ENCODE measurements at regions not wholly inside any gene's neighbourhood (a gene's known extent, or its start where the extent isn't known, plus 50 kb on each side); places are given as distances from the start of the nearest gene placed in this dataset.

GRCh38 chr10:108051218-108051617 lies 886.7 kb upstream of the SORCS1 start:
- TF ChIP-seq SUZ12 (IDR thresholded peaks at IDR 0.05; ENCODE audit: low read length): no peak
- TF ChIP-seq CTCF (IDR thresholded peaks at IDR 0.05; ENCODE audit: control extremely low read depth in 1 of 3, insufficient read depth in 1 of 3, low read depth in 1 of 3, low read length in 3 of 3): no peak
- TF ChIP-seq TAF1 (IDR thresholded peaks at IDR 0.05; ENCODE audit: low read depth, low read length): no peak
- TF ChIP-seq TCF12 (IDR thresholded peaks at IDR 0.05; ENCODE audit: low read depth, low read length): no peak
- TF ChIP-seq CBX5 (IDR thresholded peaks at IDR 0.05; ENCODE audit: low read depth, low read length): no peak
- no peak for TF ChIP-seq TEAD4 (IDR thresholded peaks at IDR 0.05; ENCODE audit: low read depth, low read length)
- TF ChIP-seq CEBPB (IDR thresholded peaks at IDR 0.05; ENCODE audit: low read depth, low read length): no peak
- no peak for TF ChIP-seq EP300 (IDR thresholded peaks at IDR 0.05; ENCODE audit: borderline replicate concordance in 1 of 2, low read depth in 2 of 2, low read length in 2 of 2)
- TF ChIP-seq CBX8 (IDR thresholded peaks at IDR 0.05; ENCODE audit: borderline replicate concordance, low read depth, low read length): no peak
